SU-DHL-6 (cell line): ENCODE measurements at regions not wholly inside any gene's neighbourhood (a gene's known extent, or its start where the extent isn't known, plus 50 kb on each side); places are given as distances from the start of the nearest gene placed in this dataset.
"Not testable (repeated sequence)": the region's sequence is repeated elsewhere in the genome, so short reads cannot be mapped to it uniquely, and the experiment has no call there.

Source experiments
- H2AFZ ChIP-seq: fragments of 200-600 bp; sonication (generic); 2 replicates; pipeline ENCODE4 v1.6.1; 2014; ENCODE audit warnings: low read depth, mild to moderate bottlenecking, moderate library complexity, mixed read lengths, antibody characterized with exemption, low read length; ENCODE audit not compliant: severe bottlenecking
- H3F3A ChIP-seq: fragments of 200-600 bp; shearing (Covaris generic); 2 replicates; pipeline ENCODE4 v1.6.0; 2016; ENCODE audit warnings: antibody characterized with exemption, mild to moderate bottlenecking; ENCODE audit not compliant: insufficient read depth
- H3K27ac ChIP-seq: fragments of 200-600 bp; sonication (generic); 2 replicates; pipeline ENCODE4 v1.5.1; 2016; ENCODE audit warnings: low read depth, mild to moderate bottlenecking, low read length, moderate library complexity, mixed read lengths
- H3K27me3 ChIP-seq: fragments of 200-600 bp; sonication (generic), shearing (Covaris generic); 2 replicates; pipeline ENCODE4 v1.6.0; 2014; ENCODE audit warnings: mild to moderate bottlenecking, low read length
- H3K36me3 ChIP-seq: fragments of 200-600 bp; sonication (generic); 2 replicates; pipeline ENCODE4 v1.6.1; 2014; ENCODE audit warnings: mild to moderate bottlenecking, low read length, mixed read lengths
- H3K4me2 ChIP-seq: fragments of 300-600, 200-600 bp; shearing (Covaris generic), sonication (generic); 2 replicates; pipeline ENCODE4 v1.6.0; 2014; ENCODE audit warnings: low read length, low read depth, mild to moderate bottlenecking; ENCODE audit not compliant: poor library complexity, severe bottlenecking
- H3K4me3 ChIP-seq: fragments of 200-600 bp; sonication (generic); 2 replicates; pipeline ENCODE4 v1.5.1; 2014; ENCODE audit warnings: antibody characterized with exemption, low read length, mild to moderate bottlenecking, mixed read lengths; ENCODE audit not compliant: insufficient read depth, poor library complexity, severe bottlenecking
- H3K79me2 ChIP-seq: fragments of 200-600 bp; sonication (generic); 2 replicates; pipeline ENCODE4 v1.6.1; 2014; ENCODE audit warnings: mild to moderate bottlenecking, low read length, moderate library complexity; ENCODE audit not compliant: insufficient read depth
- H3K9ac ChIP-seq: fragments of 200-600 bp; sonication (generic); 2 replicates; pipeline ENCODE4 v1.7.0; 2014; ENCODE audit warnings: mild to moderate bottlenecking, low read length
- H3K9me2 ChIP-seq: fragments of 200-600 bp; sonication (generic); replicated peaks from 2 replicates; pipeline ENCODE4 v1.6.1; 2014; ENCODE audit warnings: low read length; ENCODE audit not compliant: insufficient read depth
- H3K9me3 ChIP-seq: fragments of 200-600 bp; sonication (generic); 2 replicates; pipeline ENCODE4 v1.6.1; 2014; ENCODE audit warnings: low read length, mixed read lengths; ENCODE audit not compliant: insufficient read depth
- H4K20me1 ChIP-seq: fragments of 200-600 bp; sonication (generic); 2 replicates; pipeline ENCODE4 v1.6.1; 2014; ENCODE audit warnings: low read depth, mild to moderate bottlenecking, antibody characterized with exemption, low read length, moderate library complexity, mixed read lengths
- CTCF ChIP-seq: fragments of 200-600 bp; sonication (generic); IDR thresholded peaks from one replicate; pipeline ENCODE4 v1.5.1; 2017; ENCODE audit warnings: antibody characterized with exemption, mild to moderate bottlenecking, low read length, moderate library complexity; ENCODE audit not compliant: insufficient read depth, poor library complexity, severe bottlenecking
- EZH2phosphoT487 ChIP-seq: fragments of 200-600 bp; sonication (generic), shearing (Covaris generic); conservative IDR thresholded peaks from 2 replicates; pipeline ENCODE4 v1.6.1; 2018; ENCODE audit warnings: mild to moderate bottlenecking, antibody characterized with exemption, low read length, moderate library complexity, mixed read lengths

- TF ChIP-seq CTCF = no peak
- TF ChIP-seq EZH2phosphoT487 = no peak
- H3K27ac ChIP-seq = no peak overlapping the region
- no peaks in the 10 kb centered on the region for H3K9me3 ChIP-seq
- H4K20me1 ChIP-seq = no peaks in the 10 kb centered on the region
- H2AFZ ChIP-seq = no peak overlapping the region
- no peaks in the 10 kb centered on the region for H3K9me2 ChIP-seq
- H3K27me3 ChIP-seq = no peaks in the 10 kb centered on the region
- no peaks in the 10 kb centered on the region for H3F3A ChIP-seq
- H3K4me2 ChIP-seq = no peak overlapping the region
- H3K79me2 ChIP-seq = no peaks in the 10 kb centered on the region
- no peaks in the 10 kb centered on the region for H3K36me3 ChIP-seq
- no peak overlapping the region for H3K4me3 ChIP-seq
- no peak overlapping the region for H3K9ac ChIP-seq
These were observed 148.4 kb downstream of the KLF6 start for GRCh38 chr10:3636356-3637181.

GRCh38 chr10:3635697-3636096 is 149.3 kb downstream of the KLF6 start:
- H3K27me3 ChIP-seq = no peaks in the 10 kb centered on the region
- no peak overlapping the region for H3K27ac ChIP-seq
- no peaks in the 10 kb centered on the region for H4K20me1 ChIP-seq
- TF ChIP-seq EZH2phosphoT487 (no peak), CTCF (no peak)
- H3K4me3 ChIP-seq = no peak overlapping the region
- H2AFZ ChIP-seq = no peak overlapping the region
- no peaks in the 10 kb centered on the region for H3K9me2 ChIP-seq
- no peak overlapping the region for H3K9ac ChIP-seq
- H3K36me3 ChIP-seq = no peaks in the 10 kb centered on the region
- H3K79me2 ChIP-seq = no peaks in the 10 kb centered on the region
- no peak overlapping the region for H3K4me2 ChIP-seq
- H3K9me3 ChIP-seq = no peaks in the 10 kb centered on the region
- H3F3A ChIP-seq = no peaks in the 10 kb centered on the region

- Histone ChIP-seq H3F3A (no peaks in the 10 kb centered on the region), H3K79me2 (no peaks in the 10 kb centered on the region), H3K4me2 (no peak overlapping the region), H3K36me3 (no peaks in the 10 kb centered on the region), H3K9ac (no peak overlapping the region), H3K9me3 (no peaks in the 10 kb centered on the region), H2AFZ (no peak overlapping the region), H3K27ac (no peak overlapping the region), H3K27me3 (no peaks in the 10 kb centered on the region), H3K4me3 (no peak overlapping the region), H3K9me2 (no peaks in the 10 kb centered on the region), H4K20me1 (no peaks in the 10 kb centered on the region)
- no peak for TF ChIP-seq EZH2phosphoT487
These were observed 149.8 kb downstream of the KLF6 start for GRCh38 chr10:3635211-3635671.

GRCh38 chr10:3634646-3635045 is 150.4 kb downstream of the KLF6 start:
- H3K27ac ChIP-seq = not testable (repeated sequence)

More at GRCh38 chr10:3634646-3635045, 150.4 kb downstream of the KLF6 start:
- H2AFZ ChIP-seq, H3F3A ChIP-seq, H3K4me2 ChIP-seq, H3K9me3 ChIP-seq, H3K9me2 ChIP-seq, H3K9ac ChIP-seq, H3K4me3 ChIP-seq, H3K27me3 ChIP-seq, H4K20me1 ChIP-seq, H3K79me2 ChIP-seq, H3K36me3 ChIP-seq: not testable (repeated sequence)
